Calu3 (cell line): ENCODE measurements at regions not wholly inside any gene's neighbourhood (a gene's known extent, or its start where the extent isn't known, plus 50 kb on each side); places are given as distances from the start of the nearest gene placed in this dataset.

ENCODE experiments used
- BruUV-seq: library from RNA; stranded (reverse); fragments of 400-500 nt; replicated peaks from 2 replicates; lab custom pipeline; 2021; lab: Mats Ljungman, UMichigan
- CTCF ChIA-PET: fragments of 300-600 bp; sonication (Branson Sonifier 250); formaldehyde crosslinking; loops from one replicate; lab custom pipeline; 2022; ENCODE audit warnings: antibody characterized with exemption; lab: Charles Lee
- DNase-seq: peaks from one replicate; pipeline ENCODE4 v3.0.0; 2022
- H3K27ac Mint-ChIP-seq: one replicate; pipeline ENCODE4 v1.8.0; 2022; ENCODE audit warnings: mixed read lengths; ENCODE audit not compliant: unreplicated experiment
- H3K27me3 Mint-ChIP-seq: one replicate; pipeline ENCODE4 v1.8.0; 2022; ENCODE audit warnings: mixed read lengths; ENCODE audit not compliant: unreplicated experiment
- H3K36me3 Mint-ChIP-seq: one replicate; pipeline ENCODE4 v1.8.0; 2022; ENCODE audit warnings: mild to moderate bottlenecking, moderate library complexity, mixed read lengths; ENCODE audit not compliant: insufficient read depth, unreplicated experiment
- H3K4me1 Mint-ChIP-seq: one replicate; pipeline ENCODE4 v1.8.0; 2022; ENCODE audit warnings: mild to moderate bottlenecking, low read depth, mixed read lengths; ENCODE audit not compliant: unreplicated experiment
- H3K4me3 Mint-ChIP-seq: one replicate; pipeline ENCODE4 v1.8.0; 2022; ENCODE audit warnings: mild to moderate bottlenecking, low read depth, moderate library complexity, mixed read lengths; ENCODE audit not compliant: unreplicated experiment
- H3K9me3 Mint-ChIP-seq: one replicate; pipeline ENCODE4 v1.8.0; 2022; ENCODE audit warnings: low read depth, mixed read lengths; ENCODE audit not compliant: unreplicated experiment
- intact Hi-C: fragments of 100-400 bp; cut with micrococcal nuclease; formaldehyde crosslinking; loops from one replicate; pipeline ENCODE4 v1.10.0; 2022; ENCODE audit not compliant: unreplicated experiment
- TF ChIP-seq, protein P1 (sequence below): fragments of 200-600 bp; IDR thresholded peaks from one replicate; pipeline ENCODE4 v1.8.0; 2022; ENCODE audit warnings: antibody characterized with exemption; ENCODE audit not compliant: unreplicated experiment

DNA sequence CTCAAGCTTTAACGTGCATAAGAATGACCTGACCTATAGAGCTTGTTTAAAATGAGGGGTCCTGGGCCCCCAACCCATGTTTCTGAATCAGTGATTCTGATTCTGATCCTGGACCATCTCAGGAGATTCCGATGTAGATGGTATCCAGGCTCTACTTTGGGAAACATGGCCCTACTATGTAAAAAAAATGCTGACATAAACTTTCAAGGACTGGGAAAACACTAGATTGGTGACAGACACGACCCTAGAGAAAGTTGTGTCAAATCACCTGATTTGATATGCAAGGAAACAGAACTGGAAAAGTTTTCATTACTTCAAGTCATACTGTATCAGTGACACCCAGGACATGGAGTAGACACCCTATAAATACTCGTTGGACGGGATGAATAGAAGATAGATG is 328.5 kb downstream of the HNRNPD start:
- no peaks in the 10 kb centered on the region for H3K9me3 Mint-ChIP-seq
- TF ChIP-seq, protein P1, sequence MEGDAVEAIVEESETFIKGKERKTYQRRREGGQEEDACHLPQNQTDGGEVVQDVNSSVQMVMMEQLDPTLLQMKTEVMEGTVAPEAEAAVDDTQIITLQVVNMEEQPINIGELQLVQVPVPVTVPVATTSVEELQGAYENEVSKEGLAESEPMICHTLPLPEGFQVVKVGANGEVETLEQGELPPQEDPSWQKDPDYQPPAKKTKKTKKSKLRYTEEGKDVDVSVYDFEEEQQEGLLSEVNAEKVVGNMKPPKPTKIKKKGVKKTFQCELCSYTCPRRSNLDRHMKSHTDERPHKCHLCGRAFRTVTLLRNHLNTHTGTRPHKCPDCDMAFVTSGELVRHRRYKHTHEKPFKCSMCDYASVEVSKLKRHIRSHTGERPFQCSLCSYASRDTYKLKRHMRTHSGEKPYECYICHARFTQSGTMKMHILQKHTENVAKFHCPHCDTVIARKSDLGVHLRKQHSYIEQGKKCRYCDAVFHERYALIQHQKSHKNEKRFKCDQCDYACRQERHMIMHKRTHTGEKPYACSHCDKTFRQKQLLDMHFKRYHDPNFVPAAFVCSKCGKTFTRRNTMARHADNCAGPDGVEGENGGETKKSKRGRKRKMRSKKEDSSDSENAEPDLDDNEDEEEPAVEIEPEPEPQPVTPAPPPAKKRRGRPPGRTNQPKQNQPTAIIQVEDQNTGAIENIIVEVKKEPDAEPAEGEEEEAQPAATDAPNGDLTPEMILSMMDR: no peak
- no TSS peak for BruUV-seq
- peaks cover 22% of the 10 kb centered on the region for H3K36me3 Mint-ChIP-seq
- no peak overlapping the region for H3K27ac Mint-ChIP-seq
- H3K4me3 Mint-ChIP-seq: peak overlapping the region; percentile 83
- H3K4me1 Mint-ChIP-seq: peaks cover 5% of the 10 kb centered on the region
- CTCF ChIA-PET: no interaction called here
- intact Hi-C loops: loop anchor here (10.0 kb wide), 1 partner anchor 90 kb away; no protein-coding TSS in a partner anchor
- DNase-seq: no peak
- H3K27me3 Mint-ChIP-seq: no peaks in the 10 kb centered on the region

DNA sequence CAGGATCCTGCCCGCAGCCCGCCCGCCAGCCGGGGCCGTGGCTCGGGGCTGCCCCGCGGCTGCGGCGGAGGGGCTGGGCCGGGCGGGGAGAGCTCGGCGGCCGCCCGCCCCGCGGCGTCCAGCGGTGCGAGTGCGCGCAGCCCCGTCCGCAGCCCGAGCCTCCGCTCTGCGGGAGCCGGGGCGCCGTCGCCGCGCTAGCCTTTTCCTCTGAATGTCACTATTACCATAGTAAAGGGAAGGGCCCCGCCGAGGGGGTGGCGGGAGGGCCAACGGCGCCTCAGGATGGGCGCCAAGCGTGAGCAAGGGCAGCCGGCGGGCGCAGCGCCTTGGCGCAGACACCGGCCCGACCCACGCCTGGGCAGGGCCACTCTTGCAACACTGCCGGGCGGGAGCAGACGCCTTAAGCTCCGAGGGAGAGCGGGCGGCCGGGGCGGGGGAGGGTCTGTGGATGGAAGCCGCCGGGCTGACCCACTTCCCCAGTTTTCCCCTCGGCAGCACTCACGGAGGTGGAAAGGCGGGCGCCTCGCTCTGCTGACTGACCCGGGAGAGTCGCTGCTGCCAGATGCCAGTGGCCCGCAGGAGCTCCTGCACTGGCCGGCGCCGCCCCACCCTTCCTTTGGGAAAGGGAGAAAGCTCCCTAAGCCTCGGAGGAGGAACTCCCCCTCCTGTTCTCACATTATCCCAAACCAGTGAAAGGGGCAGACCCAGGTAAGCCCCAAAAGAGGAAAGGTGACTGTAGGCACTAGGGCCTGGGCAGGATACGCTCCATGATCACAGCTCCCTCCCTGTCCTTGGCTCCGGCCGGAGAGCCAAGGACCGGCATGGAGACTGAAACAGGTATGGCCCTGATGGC is 329.4 kb downstream of the HNRNPD start:
- peak overlapping the region; percentile 83 for H3K4me3 Mint-ChIP-seq
- BruUV-seq: no TSS peak
- no peaks in the 10 kb centered on the region for H3K9me3 Mint-ChIP-seq
- H3K36me3 Mint-ChIP-seq: peaks cover 22% of the 10 kb centered on the region
- no peaks in the 10 kb centered on the region for H3K27me3 Mint-ChIP-seq
- peaks cover 11% of the 10 kb centered on the region for H3K4me1 Mint-ChIP-seq
- intact Hi-C loops: loop anchor here (1.0 to 10.0 kb wide), 3 partner anchors 90 to 637 kb away; no protein-coding TSS in a partner anchor
- H3K27ac Mint-ChIP-seq: no peak overlapping the region
- TF ChIP-seq, protein P1: no peak
- CTCF ChIA-PET: interaction anchor here (0.6 to 0.7 kb wide), 3 partner anchors 10 to 370 kb away, joined by 3 to 4 read pairs (median 3); no protein-coding TSS in a partner anchor
- DNase-seq: peak; percentile 85

DNA sequence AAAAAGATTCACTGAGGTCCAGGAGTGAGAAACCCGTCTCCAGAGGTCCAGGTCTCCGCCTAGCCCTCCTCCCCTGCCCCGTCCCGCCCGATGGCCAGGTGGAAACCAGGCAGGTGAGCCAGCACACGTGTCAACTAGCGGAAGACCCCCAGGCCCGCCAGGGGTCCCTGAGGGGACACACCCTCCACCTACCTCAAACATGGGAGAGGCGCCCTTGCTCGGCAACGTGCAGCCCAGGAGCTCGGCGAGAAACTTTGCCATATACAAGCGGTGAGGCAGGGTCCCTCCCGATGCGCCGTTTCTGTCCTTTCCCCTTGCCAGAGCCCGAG is 330.0 kb downstream of the HNRNPD start:
- Mint-ChIP-seq H3K9me3 (no peaks in the 10 kb centered on the region), H3K27ac (peak overlapping the region; percentile 73), H3K4me3 (peak overlapping the region; percentile 83), H3K4me1 (peaks cover 17% of the 10 kb centered on the region), H3K36me3 (peaks cover 22% of the 10 kb centered on the region), H3K27me3 (no peaks in the 10 kb centered on the region)
- intact Hi-C loops: loop anchor here (1.0 to 10.0 kb wide), 3 partner anchors 89 to 636 kb away; no protein-coding TSS in a partner anchor
- no TSS peak for BruUV-seq
- no peak for DNase-seq
- TF ChIP-seq, protein P1: no peak
- CTCF ChIA-PET: interaction anchor here (0.7 kb wide), 1 partner anchor 241 kb away, joined by 3 read pairs; no protein-coding TSS in a partner anchor

DNA sequence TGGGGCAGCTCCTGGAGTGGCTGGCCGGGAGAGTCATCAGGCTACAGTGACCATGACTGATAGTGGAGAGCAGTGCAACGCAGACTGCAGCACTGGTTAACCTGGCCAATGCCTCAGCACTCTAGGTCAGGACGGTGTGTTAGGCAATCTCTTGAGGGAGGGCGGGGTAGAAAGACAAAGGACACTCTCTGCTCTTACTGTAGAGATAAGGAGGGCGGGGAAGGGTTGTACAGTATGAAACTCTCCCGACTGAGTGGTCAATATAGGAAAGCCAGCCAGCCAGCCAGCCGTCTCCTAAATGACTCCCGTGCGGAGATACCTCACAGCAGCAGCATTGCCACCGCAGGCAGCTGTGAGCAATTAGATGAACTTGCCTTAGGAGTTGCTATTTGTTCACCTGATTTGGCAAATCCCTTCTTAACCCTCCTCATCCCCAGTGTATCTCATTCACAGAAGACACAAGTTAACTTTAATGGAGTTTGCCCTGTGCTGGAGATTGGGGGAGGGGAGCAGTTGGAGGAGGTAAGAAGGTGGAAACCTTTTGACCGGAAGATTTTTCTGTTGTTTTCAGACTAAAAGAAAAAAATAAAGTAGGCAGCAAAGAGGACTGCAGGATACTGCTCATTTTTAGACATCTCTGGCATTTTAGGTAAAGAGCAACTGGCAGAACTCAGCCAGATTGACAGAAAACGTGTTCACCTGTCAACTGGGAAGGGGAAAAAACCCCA is 330.5 kb downstream of the HNRNPD start:
- CTCF ChIA-PET: no interaction called here
- BruUV-seq: TSS peak; percentile 92
- TF ChIP-seq, protein P1: no peak
- peak overlapping the region; percentile 83 for H3K4me3 Mint-ChIP-seq
- H3K27me3 Mint-ChIP-seq: no peaks in the 10 kb centered on the region
- intact Hi-C loops: loop anchor here (5.0 to 10.0 kb wide), 2 partner anchors 88 to 636 kb away; no protein-coding TSS in a partner anchor
- peak overlapping the region; percentile 73 for H3K27ac Mint-ChIP-seq
- H3K36me3 Mint-ChIP-seq: peaks cover 22% of the 10 kb centered on the region
- peak; percentile 62 for DNase-seq
- H3K9me3 Mint-ChIP-seq: no peaks in the 10 kb centered on the region
- H3K4me1 Mint-ChIP-seq: peaks cover 22% of the 10 kb centered on the region
